HG03159 (cell line): ENCODE measurements at regions not wholly inside any gene's neighbourhood (a gene's known extent, or its start where the extent isn't known, plus 50 kb on each side); places are given as distances from the start of the nearest gene placed in this dataset.

Source experiments
- ATAC-seq: cut with Tn5 transposase; IDR thresholded peaks from one replicate; pipeline ENCODE4 v1.9.1; 2021; ENCODE audit warnings: mild to moderate bottlenecking, moderate library complexity; ENCODE audit not compliant: unreplicated experiment

GRCh38 chr7:4610768-4611467, 71.2 kb upstream of the FOXK1 start:
- peak; percentile 79 for ATAC-seq

GRCh38 chr7:4612237-4612636, 69.9 kb upstream of the FOXK1 start:
- no peak for ATAC-seq

GRCh38 chr7:4612939-4613841, 68.9 kb upstream of the FOXK1 start:
- ATAC-seq: no peak

GRCh38 chr7:4613846-4614548, 68.1 kb upstream of the FOXK1 start:
- no peak for ATAC-seq

- no peak for ATAC-seq
These were observed 66.0 kb upstream of the FOXK1 start for GRCh38 chr7:4616116-4616515.

GRCh38 chr7:4621396-4621795, 60.7 kb upstream of the FOXK1 start:
- ATAC-seq: no peak

GRCh38 chr7:4626318-4626845, 55.7 kb upstream of the FOXK1 start:
- no peak for ATAC-seq

GRCh38 chr7:4629287-4629895, 52.7 kb upstream of the FOXK1 start:
- ATAC-seq: no peak

GRCh38 chr7:4631380-4632179, 50.5 kb upstream of the FOXK1 start:
- no peak for ATAC-seq
